BJ (cell line): ENCODE measurements at regions not wholly inside any gene's neighbourhood (a gene's known extent, or its start where the extent isn't known, plus 50 kb on each side); places are given as distances from the start of the nearest gene placed in this dataset.

Source experiments
- CTCF ChIA-PET: fragments of 350-600 bp; formaldehyde crosslinking; extraction: SDS; loops from one replicate; lab custom pipeline; 2021; ENCODE audit warnings: antibody characterized with exemption, inconsistent platforms; lab: Yijun Ruan, JAX
- POLR2A ChIA-PET: fragments of 300-600 bp; sonication (Branson Sonifier 250); formaldehyde crosslinking; extraction: SDS; loops from one replicate; lab custom pipeline; 2021; ENCODE audit warnings: antibody characterized with exemption; lab: Charles Lee
- DNase-seq: peaks from one replicate; pipeline ENCODE4 v3.0.0-alpha.2; 2011; ENCODE audit warnings: low read depth
- H3K27me3 ChIP-seq: 2 replicates; pipeline ENCODE4 v1.6.0; 2011; ENCODE audit warnings: low read length; ENCODE audit not compliant: control insufficient read depth, insufficient read depth
- H3K36me3 ChIP-seq: 2 replicates; pipeline ENCODE4 v1.5.1; 2011; ENCODE audit warnings: low read length; ENCODE audit not compliant: control insufficient read depth, insufficient read depth
- H3K4me3 ChIP-seq: 2 replicates; pipeline ENCODE4 v1.5.1; 2011; ENCODE audit warnings: low read depth, mild to moderate bottlenecking, control low read depth, low read length
- CTCF ChIP-seq: IDR thresholded peaks from 2 replicates; pipeline ENCODE4 v1.5.1; 2011; ENCODE audit warnings: low read depth, mild to moderate bottlenecking, control low read depth, inconsistent platforms, low read length, moderate library complexity; ENCODE audit not compliant: insufficient read depth

- no peak overlapping the region for H3K4me3 ChIP-seq
- ChIA-PET POLR2A (no interaction called here), CTCF (interaction anchor here (1.5 kb wide), 1 partner anchor 223 kb away, joined by 3 read pairs; no protein-coding TSS in a partner anchor)
- no peaks in the 10 kb centered on the region for H3K36me3 ChIP-seq
- TF ChIP-seq CTCF: no peak
- no peaks in the 10 kb centered on the region for H3K27me3 ChIP-seq
- DNase-seq: no peak
Observed at GRCh38 chr1:212233321-212233720, 51.9 kb upstream of the PPP2R5A start.

- no peak overlapping the region for H3K4me3 ChIP-seq
- POLR2A ChIA-PET: interaction anchor here (0.5 to 0.7 kb wide), 4 partner anchors 14 to 166 kb away, joined by 3 to 6 read pairs (median 4); no protein-coding TSS in a partner anchor
- no peak for TF ChIP-seq CTCF
Observed at GRCh38 chr1:212234431-212235395, 50.5 kb upstream of the PPP2R5A start.

More at GRCh38 chr1:212234431-212235395, 50.5 kb upstream of the PPP2R5A start:
- CTCF ChIA-PET: interaction anchor here (1.0 to 1.6 kb wide), 3 partner anchors 8 to 79 kb away, joined by 4 to 6 read pairs (median 5); no protein-coding TSS in a partner anchor
- Histone ChIP-seq H3K27me3 (no peaks in the 10 kb centered on the region), H3K36me3 (no peaks in the 10 kb centered on the region)
- peak; percentile 85 for DNase-seq
